IMR-90 (cell line): ENCODE measurements at regions not wholly inside any gene's neighbourhood (a gene's known extent, or its start where the extent isn't known, plus 50 kb on each side); places are given as distances from the start of the nearest gene placed in this dataset.

Experiments used
- BHLHE40 ChIP-seq: fragments of 150-350 bp; IDR thresholded peaks from 2 replicates; pipeline ENCODE4 v1.6.1; 2016; ENCODE audit warnings: mild to moderate bottlenecking, low read depth, low read length
- CHD1 ChIP-seq: IDR thresholded peaks from 2 replicates; pipeline ENCODE4 v1.6.1; 2012; ENCODE audit warnings: low read depth, low read length, improper control_type of control experiment
- CTCF ChIP-seq: conservative IDR thresholded peaks from 2 replicates; pipeline ENCODE4 v1.5.1; 2012; ENCODE audit warnings: mild to moderate bottlenecking, low read depth, low read length, improper control_type of control experiment
- ELK1 ChIP-seq: fragments of 150-350 bp; IDR thresholded peaks from 2 replicates; pipeline ENCODE4 v1.6.1; 2016; ENCODE audit warnings: low read depth, mild to moderate bottlenecking, low read length, moderate library complexity, borderline replicate concordance
- FOS ChIP-seq: fragments of 150-350 bp; IDR thresholded peaks from 2 replicates; pipeline ENCODE4 v1.6.1; 2016; ENCODE audit warnings: low read depth, low read length
- MAFK ChIP-seq: IDR thresholded peaks from 2 replicates; pipeline ENCODE4 v1.6.1; 2012; ENCODE audit warnings: low read depth, low read length, improper control_type of control experiment
- MXI1 ChIP-seq: IDR thresholded peaks from 2 replicates; pipeline ENCODE4 v1.6.1; 2012; ENCODE audit warnings: low read depth, mild to moderate bottlenecking, low read length, moderate library complexity, borderline replicate concordance
- NFE2L2 ChIP-seq: fragments of 150-350 bp; IDR thresholded peaks from 2 replicates; pipeline ENCODE4 v1.6.1; 2016; ENCODE audit warnings: low read depth, mild to moderate bottlenecking, low read length
- POLR2A ChIP-seq: IDR thresholded peaks from 2 replicates; pipeline ENCODE4 v1.6.1; 2012; ENCODE audit warnings: mild to moderate bottlenecking, low read depth, low read length
- RAD21 ChIP-seq: IDR thresholded peaks from 2 replicates; pipeline ENCODE4 v1.6.1; 2012; ENCODE audit warnings: low read length, improper control_type of control experiment
- RCOR1 ChIP-seq: IDR thresholded peaks from 2 replicates; pipeline ENCODE4 v1.6.1; 2012; ENCODE audit warnings: mild to moderate bottlenecking, low read length, improper control_type of control experiment; ENCODE audit not compliant: insufficient replicate concordance
- RFX5 ChIP-seq: IDR thresholded peaks from 2 replicates; pipeline ENCODE4 v1.8.0; 2012; ENCODE audit warnings: low read depth, mild to moderate bottlenecking, low read length, moderate library complexity
- SMC3 ChIP-seq: fragments of 150-350 bp; IDR thresholded peaks from 2 replicates; pipeline ENCODE4 v1.6.1; 2016; ENCODE audit warnings: low read depth, mild to moderate bottlenecking, antibody characterized with exemption, low read length, moderate library complexity
- USF2 ChIP-seq: fragments of 150-350 bp; IDR thresholded peaks from 2 replicates; pipeline ENCODE4 v1.6.1; 2017; ENCODE audit warnings: mild to moderate bottlenecking, antibody characterized with exemption, low read length, low read depth

- TF ChIP-seq RCOR1 (no peak), CTCF (no peak), USF2 (no peak), POLR2A (no peak), RFX5 (no peak), ELK1 (no peak), BHLHE40 (no peak), RAD21 (no peak), NFE2L2 (no peak), MXI1 (no peak), SMC3 (no peak), MAFK (no peak), FOS (no peak), CHD1 (no peak)
These were observed 62.5 kb upstream of the PDHA1 start for GRCh38 chrX:19281256-19281655.
